GM18498 (cell line): ENCODE measurements at regions not wholly inside any gene's neighbourhood (a gene's known extent, or its start where the extent isn't known, plus 50 kb on each side); places are given as distances from the start of the nearest gene placed in this dataset.

Experiments
- ATAC-seq: cut with Tn5 transposase; IDR thresholded peaks from one replicate; pipeline ENCODE4 v1.9.1; 2021; ENCODE audit warnings: mild to moderate bottlenecking, moderate library complexity; ENCODE audit not compliant: unreplicated experiment

DNA sequence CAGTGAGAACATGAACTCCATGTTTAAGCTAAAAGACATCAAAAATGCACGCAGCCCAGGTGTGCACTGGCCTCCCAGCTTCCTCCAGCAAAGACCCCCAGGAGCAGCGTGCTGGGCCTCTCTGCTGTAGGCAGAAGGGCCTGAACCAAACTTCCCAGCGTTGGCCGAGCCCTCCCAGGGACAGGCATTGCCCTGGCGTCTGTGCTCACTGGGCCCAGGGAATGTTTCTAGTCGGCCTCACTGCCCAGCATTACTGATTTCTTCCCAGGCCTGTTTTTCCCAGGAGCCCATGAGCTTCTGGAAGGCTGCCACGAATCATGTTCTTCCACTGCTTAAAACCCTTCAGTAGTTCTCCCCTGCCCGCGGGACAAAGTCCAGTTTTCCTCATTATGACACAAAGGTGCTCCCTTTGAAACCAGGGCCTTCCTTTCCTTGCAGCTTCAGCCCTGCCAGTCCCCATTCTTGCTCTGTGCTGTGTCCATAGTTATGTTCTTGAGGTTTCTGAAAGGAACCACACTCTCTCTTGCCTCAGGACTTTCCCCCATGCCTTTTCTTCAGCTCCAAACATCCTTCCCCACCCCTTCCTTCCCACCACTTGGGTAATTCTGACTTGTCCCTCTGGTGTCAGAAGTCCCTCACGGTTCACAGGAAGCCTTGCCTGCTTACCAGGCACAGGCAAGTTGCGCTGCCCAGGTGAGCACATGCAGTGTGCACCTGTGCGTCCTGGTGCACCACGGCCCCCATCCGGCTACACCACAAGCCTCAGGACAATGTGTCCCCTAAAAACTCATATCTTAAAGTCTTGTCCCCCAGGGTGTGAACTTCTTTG lies 93.4 kb upstream of the ENPP6 start:
- no peak for ATAC-seq

DNA sequence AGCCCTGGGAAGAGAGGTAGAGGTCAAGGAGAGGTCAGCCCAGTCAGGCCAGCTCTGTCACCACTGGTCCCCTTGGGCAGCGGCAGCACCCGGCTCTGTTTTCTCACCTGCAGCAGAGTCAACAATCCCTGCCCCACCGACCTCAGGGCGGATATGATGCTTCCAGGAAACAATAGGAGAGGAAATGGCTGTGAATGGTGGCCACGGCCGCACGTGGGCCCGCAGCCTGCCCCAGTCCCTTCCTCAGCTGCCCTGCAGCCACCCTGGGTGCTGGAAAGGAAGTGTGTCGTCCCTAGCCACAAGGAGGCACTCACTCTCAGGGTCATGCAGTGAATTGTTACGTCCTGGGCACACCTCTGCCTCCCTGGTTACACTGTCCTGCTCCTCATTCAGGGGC lies 92.5 kb upstream of the ENPP6 start:
- no peak for ATAC-seq

GRCh38 chr4:184309241-184310170 lies 91.8 kb upstream of the ENPP6 start:
- ATAC-seq, result no peak

GRCh38 chr4:184306949-184307348 lies 89.3 kb upstream of the ENPP6 start:
- no peak for ATAC-seq

GRCh38 chr4:184306470-184306869 lies 88.8 kb upstream of the ENPP6 start:
- ATAC-seq, result no peak

DNA sequence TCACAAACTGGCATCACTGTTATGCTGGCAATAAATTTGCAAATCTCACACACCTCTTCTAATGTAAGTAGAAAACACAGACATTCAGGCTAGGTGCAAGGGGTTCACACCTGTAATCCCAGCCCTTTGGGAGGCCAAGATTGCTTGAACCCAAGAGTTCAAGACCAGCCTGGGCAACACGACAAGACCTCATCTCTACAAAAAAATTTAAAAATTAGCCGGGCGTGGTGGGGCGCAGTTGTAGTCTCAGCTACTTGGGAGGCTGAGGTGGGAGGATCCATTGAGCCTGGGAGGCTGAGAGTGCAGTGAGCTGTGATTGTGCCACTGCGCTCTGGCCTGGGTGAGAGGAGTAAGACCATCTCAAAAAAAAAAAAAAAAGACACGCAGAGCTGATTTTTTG lies 83.1 kb upstream of the ENPP6 start:
- no peak for ATAC-seq

GRCh38 chr4:184298254-184298653 lies 80.6 kb upstream of the ENPP6 start:
- ATAC-seq, result no peak

- ATAC-seq, result no peak
Measured at GRCh38 chr4:184295206-184295605, 77.5 kb upstream of the ENPP6 start.

GRCh38 chr4:184294606-184295133 lies 77.0 kb upstream of the ENPP6 start:
- ATAC-seq, result no peak

DNA sequence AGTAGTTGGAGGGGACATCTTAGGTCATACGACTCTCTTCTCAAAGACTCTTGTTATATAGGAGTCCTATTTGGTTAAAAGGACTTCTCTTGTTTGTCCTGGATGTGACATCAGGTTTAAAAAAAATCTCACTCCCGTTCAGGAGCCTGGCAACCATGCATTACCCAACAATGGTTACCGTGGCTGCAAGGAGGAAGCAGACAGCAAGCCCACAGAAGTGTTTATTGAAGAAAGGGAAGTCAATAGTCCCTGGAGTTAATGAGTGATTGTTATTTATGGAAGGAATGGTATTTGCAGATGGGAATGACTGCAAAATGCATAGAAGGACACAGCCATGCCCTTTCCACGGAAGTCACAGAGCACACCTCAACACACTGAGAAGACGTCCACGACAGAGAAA lies 75.9 kb upstream of the ENPP6 start:
- no peak for ATAC-seq

- ATAC-seq, result no peak
Measured at GRCh38 chr4:184292877-184293276, 75.2 kb upstream of the ENPP6 start.

- ATAC-seq, result no peak
Measured at GRCh38 chr4:184292465-184292867, 74.8 kb upstream of the ENPP6 start.

GRCh38 chr4:184289179-184289535 lies 71.5 kb upstream of the ENPP6 start:
- ATAC-seq, result no peak

- peak; percentile 57 for ATAC-seq
Measured at GRCh38 chr4:184288451-184289178, 70.9 kb upstream of the ENPP6 start.

GRCh38 chr4:184287697-184288255 lies 70.1 kb upstream of the ENPP6 start:
- ATAC-seq, result no peak

DNA sequence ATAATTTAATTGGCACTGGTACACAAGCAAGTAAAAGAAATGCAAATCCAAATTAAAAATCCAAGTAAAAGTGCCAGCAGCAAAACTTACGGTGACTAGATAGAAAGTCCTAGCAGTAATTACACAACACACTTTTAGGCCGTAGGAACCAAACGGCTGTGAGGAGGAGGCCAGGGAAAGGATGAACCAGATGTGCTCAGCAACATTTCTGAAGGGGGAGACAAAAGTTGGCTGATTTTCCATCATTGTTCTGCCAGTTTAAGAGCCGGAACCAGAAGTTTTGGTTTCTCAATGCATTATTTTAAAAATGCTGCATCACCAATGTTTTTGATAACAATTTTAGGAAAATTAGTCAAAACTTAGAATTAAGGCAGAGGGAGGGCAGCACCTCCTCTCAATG lies 68.7 kb upstream of the ENPP6 start:
- no peak for ATAC-seq

GRCh38 chr4:184284742-184285141 lies 67.1 kb upstream of the ENPP6 start:
- no peak for ATAC-seq

- ATAC-seq, result no peak
Measured at GRCh38 chr4:184284336-184284690, 66.6 kb upstream of the ENPP6 start.

DNA sequence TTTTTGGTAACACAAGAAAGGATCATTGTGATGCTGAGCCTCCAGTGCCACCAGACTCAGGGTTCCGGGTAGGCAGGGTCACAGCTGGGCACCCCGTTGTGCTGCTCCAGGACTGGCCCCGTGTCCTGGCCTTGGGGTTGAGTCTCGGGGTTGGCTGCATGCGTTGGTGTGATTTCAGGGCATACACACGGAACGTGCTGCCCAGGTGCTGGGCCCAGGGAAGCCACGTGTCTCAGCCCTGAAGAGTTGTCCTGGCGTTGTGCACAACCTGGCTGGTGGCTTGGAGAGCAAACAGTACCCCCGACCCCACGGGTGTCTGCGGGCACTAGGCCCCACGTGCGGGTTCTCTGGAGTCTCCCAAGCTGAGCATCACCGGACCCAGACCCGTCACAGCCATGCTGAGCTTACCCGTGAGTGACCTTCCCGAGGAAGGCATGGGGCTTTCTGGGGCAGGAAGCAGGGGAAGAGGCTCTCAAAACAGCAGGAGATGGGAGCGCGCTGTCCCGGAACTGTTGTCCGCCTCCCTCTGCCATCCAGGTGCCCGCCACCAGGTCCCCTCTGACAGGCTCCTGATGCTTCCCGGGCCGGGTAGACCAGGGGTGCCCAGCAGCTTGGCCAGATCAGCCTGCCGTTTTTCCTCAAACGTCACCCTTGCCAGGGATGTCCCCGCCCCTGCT lies 66.1 kb upstream of the ENPP6 start:
- ATAC-seq, result no peak

GRCh38 chr4:184282895-184283654 lies 65.4 kb upstream of the ENPP6 start:
- ATAC-seq, result peak; percentile 54
